CD4-positive, alpha-beta T cell treated with Interleukin-6 for 4 hours (primary cell): ENCODE measurements at regions not wholly inside any gene's neighbourhood (a gene's known extent, or its start where the extent isn't known, plus 50 kb on each side); places are given as distances from the start of the nearest gene placed in this dataset.
A peak's percentile ranks its signal among the peaks of the same experiment; 100 is the strongest.

ENCODE experiments used
- DNase-seq: peaks from one replicate; pipeline ENCODE4 v3.0.0-alpha.2; 2020; ENCODE audit warnings: mixed read lengths

DNA sequence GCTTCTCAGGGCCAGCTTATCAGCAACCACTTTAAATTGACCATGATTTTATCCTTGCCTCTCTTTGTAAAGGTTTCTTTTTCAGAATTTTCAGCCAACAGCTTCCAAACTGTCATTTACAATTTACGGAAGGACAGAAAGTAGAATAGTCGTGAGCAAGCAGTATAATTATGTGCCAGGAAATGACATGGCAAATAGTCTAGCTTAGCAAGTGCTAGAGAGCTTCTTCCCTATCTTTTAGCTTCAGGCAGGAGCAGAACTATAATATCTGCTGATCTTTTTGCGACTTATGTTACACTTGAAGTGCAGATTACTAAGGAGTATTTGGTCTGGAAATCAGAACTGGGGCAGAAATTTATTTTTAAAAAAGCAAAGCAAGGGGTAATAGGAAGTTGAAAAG, 123.0 kb upstream of the AP1S2 start:
- no peak for DNase-seq

DNA sequence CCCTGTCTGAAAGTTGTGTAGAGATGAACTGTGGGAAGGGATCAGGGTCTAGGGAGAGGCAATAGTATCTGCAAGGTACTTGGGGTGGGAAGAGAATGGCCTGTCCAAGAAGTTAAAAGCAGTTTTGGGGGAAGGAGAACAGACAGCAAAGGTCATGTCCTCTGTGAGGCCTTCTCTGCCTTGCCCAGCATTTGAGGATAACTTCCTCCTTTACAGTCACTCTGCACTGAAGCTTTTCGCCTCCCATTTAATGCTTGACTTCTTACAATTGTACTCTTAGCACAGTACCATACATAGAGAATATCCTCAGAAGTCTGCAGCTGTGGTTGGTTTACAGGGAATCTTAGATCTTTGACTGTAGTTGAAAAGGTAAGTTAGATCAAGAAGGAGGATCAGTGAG, 121.8 kb upstream of the AP1S2 start:
- no peak for DNase-seq

GRCh38 chrX:15973946-15974345, 119.3 kb upstream of the AP1S2 start:
- DNase-seq = no peak

DNA sequence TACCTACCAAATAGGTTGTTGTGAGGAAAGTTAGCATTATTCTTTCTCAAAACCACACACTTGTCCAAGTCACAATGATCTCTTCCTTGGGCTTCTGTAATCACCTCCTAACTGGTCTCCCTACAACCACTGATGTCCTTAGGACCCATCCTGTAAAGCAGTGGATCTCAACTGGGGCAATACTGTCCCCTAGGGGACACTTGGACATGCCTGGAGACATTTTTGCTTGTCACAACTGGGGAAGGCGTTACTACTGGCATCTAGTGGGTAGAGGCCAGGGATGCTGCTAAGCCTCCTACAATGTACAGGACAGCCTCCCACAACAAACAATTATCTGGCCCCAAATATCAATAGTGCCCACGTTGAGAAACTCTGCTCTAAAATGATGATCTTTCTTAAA, 118.7 kb upstream of the AP1S2 start:
- peak; percentile 21 for DNase-seq

DNA sequence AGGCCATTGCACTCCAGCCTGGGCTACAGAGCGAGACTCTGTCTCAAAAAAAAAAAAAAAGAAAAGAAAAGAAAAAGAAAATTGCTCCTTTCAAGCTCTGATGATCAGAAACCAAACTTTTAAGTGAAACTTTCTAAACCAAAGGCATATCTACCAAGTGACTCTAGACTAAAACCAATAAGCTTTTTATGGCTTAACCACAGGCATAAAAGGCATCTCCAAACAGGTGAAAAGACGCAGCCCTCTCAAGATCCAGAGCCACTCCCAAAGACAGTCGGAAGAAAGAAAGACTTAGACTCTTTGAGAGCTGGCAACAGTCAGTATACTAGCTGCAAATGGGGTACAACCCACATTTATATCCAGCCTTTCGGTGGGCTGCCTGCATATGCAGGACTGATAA, 117.1 kb upstream of the AP1S2 start:
- no peak for DNase-seq

DNA sequence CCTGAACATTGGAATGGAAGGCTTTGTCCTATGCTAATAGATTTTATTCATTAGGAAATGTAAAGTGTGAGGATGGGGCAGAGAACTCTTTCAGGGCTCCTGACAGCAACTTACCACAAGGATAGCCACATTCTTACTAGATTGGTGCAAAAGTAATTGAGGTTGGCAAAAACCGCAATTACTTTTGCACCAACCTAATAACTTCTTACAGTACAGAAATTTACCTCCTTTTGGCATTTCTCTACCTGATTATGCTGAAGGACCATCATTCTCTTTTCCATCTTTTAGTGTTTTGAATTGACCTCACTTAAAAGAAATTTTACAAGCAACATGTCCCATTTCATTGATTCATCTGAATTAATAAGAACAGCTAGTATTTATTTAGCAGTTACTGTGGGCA, 109.2 kb upstream of the AP1S2 start:
- no peak for DNase-seq

- no peak for DNase-seq
These were observed 105.6 kb upstream of the AP1S2 start for GRCh38 chrX:15960237-15960636.

DNA sequence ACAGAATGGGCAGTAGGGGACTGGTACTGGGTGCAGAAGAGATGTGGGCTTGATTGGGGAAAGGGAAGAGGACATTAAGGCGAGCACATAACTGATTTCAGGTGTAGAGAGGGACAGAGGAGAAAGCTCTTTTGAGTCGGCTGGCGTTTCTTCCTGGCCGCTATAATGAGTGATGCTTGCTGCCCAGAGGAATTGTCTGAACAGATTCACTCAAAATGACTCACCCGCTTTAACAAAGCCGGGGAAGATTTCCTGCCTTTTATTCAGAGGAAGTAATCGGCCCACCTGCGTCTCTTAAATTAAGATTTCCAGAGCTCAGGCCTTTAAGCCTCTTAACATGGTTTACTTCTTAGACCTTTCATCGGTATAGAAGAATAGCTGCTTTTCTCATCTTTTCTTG, 102.1 kb upstream of the AP1S2 start:
- no peak for DNase-seq

GRCh38 chrX:15953801-15954200, 99.2 kb upstream of the AP1S2 start:
- DNase-seq = no peak

DNA sequence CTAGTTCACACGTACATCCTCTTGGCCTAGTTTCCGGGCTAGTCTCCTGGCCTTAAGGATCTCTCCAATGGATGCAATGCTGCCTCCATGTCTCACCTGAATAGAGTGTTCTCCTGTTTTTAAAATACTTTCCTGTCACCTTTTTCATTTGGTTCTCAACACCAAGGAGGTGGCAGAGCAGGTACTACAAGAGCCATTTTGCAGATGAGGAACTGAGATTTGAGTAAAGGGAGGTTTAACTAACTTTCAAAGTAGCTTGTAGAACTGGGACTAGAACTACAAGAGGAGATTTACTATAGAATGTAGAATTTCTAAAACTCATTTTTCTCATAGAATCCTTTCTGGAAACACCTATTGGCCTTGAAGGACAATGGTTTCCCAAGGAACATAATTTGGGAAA, 97.6 kb upstream of the AP1S2 start:
- no peak for DNase-seq

DNA sequence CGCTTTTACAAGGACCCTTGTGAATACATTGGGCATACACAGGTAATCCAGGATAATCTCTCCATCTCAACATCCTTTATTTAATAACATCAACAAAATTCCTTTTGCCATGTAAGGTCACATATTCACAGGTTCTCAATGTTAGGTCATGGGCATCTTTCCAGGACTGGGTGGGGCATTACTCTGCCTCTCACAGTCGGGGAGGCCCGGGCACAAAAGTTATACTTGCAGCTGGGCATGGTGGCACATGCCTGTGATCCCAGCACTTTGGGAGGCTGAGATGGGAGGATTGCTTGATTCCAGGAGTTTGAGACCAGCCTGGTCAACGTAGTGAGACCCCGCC, 93.7 kb upstream of the AP1S2 start:
- DNase-seq = no peak

- no peak for DNase-seq
These were observed 93.2 kb upstream of the AP1S2 start for GRCh38 chrX:15947648-15948317.

DNA sequence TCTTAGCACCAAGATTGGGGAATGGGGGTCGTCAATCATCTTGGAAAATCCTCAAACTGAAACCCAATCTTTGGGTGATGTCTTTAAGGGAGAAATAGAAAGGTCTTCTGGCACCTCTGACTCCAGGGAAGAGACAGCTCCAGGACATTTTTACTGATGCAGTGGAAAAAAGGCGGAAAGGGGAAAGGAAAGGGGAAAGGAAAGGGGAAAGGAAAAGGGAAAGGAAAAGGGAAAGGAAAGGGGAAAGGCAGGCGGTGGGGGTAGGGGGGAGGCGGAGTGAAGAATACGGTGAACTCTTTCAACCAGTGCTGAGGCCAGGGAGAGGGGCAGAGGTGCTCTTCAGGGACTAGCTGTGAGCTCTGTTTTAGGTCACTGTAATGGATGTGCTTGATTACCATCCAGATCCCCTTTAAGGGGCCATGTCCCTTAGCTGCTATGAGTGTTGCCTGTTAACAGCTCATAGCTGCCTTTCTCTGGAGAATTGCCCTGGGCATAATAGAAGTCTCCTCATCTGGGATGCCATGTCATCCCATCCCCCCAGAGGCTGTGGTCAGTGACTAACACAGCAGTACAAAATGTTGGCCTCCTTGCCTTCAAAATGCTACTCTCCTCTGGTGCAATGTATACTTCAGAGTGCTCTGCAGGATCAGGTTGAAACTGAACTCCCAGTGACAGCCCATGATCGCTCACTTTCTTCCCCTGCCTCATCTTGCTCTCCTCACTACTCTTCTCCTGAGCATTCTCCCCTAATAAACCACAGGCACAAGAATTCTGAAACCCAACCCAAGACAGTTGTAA, 92.4 kb upstream of the AP1S2 start:
- no peak for DNase-seq

DNA sequence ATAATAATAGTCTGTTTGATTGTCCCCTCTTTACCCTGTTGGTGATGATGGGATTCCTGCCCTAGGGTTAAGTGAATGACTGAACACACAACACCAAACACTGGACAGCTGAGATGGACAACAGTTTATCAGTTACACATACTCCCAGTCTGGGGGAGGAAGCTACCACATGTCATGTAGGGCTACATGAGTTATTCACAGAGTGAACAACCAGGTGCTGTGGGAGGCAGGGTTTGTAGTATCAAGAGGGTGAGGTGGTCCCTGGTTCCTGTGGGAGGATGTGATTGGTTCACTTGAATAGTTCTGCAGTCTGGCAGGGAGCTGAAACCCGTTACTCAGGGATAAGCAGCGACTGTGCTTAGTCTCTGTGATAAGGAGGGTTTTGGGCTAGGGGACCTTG, 88.8 kb upstream of the AP1S2 start:
- no peak for DNase-seq

DNA sequence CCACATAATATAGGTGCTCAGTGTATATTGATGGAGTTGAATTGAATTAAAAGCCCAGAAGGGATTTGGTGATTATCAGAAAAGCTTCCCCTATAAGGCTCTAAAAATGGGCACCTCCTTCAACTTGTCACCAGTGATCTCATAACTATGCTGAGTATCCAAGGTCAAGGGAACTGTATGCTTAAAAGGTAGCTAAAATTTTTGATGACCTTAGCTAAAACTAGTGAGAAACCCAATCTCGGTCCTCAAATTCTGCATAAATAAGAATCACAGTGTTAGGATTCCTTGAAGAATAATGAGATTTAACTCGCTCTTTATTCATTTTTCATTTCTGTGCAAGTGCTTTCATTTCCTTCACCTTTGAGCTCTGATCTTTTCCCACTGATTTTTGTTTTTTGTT, 87.7 kb upstream of the AP1S2 start:
- DNase-seq = no peak

GRCh38 chrX:15939737-15940136, 85.1 kb upstream of the AP1S2 start:
- DNase-seq = no peak

DNA sequence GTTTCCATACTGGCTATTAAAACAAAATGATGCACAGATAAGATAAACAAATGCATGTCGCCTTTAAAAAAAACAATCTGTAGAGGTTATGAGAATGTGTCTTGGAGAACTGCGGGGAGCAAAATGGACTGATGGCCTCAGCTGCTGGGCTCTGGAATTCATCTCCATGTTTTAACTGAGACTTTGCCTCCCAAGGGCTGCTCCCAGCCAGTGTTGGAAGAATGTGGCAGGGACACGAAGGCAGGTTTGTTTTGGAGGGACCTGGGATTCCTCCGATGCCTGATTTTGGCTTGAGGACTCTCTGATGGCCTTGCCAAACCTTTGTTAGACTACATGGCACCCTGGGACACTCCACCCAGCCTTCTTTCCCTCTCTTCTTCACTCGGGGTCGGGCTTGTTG, 83.5 kb upstream of the AP1S2 start:
- DNase-seq = no peak

DNA sequence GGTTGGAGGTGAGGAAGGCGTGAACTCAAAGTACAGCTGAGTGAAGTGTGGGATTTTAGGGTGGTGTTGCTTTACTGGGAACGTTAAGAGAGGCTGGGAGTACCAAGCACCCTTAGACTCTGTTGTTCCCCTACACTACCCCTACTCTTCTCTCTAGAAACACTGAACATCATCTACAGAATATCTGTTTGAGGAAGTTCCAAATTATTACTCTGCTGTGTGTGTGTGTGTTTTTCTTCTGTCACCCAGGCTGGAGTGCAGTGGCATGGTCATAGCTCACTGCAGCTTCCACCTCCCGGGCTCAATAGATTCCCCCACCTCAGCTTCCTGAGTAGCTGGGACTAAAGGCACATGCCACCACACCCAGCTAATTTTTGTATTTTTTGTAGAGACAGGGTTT, 76.7 kb upstream of the AP1S2 start:
- no peak for DNase-seq

DNA sequence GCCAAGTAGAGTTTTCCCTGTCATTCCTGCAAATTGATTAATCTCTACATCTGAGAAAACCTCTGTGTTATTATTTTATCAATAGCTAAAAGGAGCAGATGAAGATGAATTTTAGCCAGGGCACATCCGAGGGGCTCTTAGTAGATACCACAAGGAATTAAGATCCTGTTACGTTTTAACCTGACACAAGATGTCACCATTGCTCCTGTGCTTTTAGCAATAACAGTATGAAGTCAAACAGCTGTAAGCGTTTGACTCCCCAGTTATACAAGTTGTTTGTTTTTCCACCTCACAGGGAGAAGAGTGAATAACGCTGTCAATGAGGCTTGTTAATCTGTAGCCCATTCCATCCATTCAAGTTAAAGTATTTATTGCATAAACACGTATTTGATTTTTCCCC, 76.0 kb upstream of the AP1S2 start:
- no peak for DNase-seq

DNA sequence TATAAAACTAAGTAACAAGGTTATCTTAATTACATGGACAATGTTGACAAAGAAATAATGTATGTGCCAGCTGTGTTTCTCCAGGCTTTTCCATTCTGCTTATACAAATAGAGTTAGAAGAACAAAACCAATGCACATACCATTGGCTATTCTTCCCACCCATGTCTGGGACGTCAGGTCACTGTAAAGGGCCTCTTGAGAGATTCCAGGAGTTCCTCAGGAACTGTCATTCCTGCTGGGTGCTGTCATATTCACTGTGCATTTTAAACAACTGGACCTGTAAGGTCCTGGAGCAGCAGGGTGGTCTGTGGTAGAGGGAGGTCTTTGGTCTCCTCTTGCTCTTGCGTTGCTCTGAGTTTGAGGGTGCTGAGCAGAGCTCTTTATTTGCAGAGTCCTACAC, 74.6 kb upstream of the AP1S2 start:
- DNase-seq = no peak

DNA sequence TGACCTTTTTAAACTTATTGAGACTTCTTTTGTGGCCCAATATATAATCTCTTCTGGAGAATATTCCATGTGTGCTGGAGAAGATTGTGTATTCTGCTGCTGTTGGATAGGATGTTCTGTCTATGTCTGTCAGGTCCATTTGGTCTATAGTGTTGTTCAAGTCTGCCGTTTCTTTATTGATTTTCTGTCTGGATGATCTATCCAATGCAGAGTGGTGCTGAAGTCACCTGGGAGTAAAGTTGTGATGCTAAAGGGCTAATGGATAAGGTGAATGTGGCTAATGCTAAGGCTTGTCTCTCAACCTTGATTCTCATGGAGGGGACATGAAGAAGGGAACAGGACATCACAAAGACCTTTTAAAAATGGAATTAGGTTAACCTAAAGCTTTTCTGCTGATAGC, 72.0 kb upstream of the AP1S2 start:
- no peak for DNase-seq

- no peak for DNase-seq
These were observed 63.4 kb upstream of the AP1S2 start for GRCh38 chrX:15918003-15918402.

DNA sequence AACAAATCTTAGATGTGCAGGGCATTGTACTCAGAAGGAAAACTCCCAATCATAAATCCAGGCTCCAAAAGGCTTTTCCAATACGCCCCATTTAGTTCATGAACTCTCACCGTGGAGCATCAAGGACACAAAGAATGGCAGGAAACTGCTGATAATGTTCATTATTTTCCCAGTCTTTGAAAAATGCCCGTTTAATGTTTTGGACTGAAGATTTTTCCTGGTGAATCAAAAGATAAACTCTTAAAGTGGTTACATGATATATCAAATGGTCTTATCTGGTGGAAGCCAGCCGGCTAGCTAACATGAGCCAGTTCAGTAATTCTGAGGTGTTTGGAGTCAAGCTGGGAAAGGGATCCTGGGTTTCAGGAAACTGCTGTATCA, 62.1 kb upstream of the AP1S2 start:
- no peak for DNase-seq

DNA sequence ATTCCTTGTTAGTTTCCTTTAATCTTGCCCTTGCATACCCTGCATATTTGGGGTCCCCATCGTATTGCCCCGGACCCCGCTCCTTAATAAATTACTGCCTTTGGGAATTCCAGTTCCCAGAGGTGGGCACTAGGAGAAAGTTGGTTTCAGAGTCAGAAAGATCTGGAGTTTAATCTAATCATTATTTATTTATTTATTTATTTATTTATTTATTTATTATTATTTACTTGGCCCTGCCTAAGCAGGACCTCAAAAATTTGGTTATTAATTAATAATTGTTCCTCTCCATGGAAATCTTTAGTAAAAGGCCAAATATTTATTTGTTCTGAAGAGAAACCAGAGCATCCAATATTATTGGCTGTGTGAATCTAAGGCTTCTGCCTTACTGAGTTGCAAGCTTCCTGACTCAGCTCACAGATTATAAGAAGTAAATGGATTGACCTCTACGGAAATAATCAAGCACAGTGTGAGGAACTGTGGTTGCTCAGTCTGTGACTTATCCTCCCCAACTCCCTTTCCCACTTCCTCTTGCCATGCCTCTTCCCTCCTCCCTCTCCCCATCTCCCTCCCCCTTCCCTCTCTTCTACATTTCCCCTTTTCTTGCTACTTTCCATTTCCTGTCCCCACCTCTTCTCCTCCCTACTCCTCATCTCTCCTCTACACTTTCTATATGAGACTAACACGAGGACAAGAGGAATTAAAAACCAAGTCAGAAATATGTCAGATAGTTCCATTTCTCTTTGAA, 61.5 kb upstream of the AP1S2 start:
- no peak for DNase-seq
